ENCODE measurements at regions not wholly inside any gene's neighbourhood (a gene's known extent, or its start where the extent isn't known, plus 50 kb on each side); places are given as distances from the start of the nearest gene placed in this dataset.

GRCh38 chr3:110774496-110775265 lies 296.9 kb upstream of the NECTIN3 start:
- DNase-seq (ENCODE audit: low read depth), result no peak
- H3K4me3 ChIP-seq (ENCODE audit: low read depth, low read length), result no peak overlapping the region
- no peak for TF ChIP-seq CTCF (IDR thresholded peaks at IDR 0.05; ENCODE audit: insufficient read depth, low read depth, low read length, missing control alignments)

- TF ChIP-seq CTCF (IDR thresholded peaks at IDR 0.05; ENCODE audit: insufficient read depth, low read depth, low read length, missing control alignments), result no peak
These were observed 292.0 kb upstream of the NECTIN3 start for GRCh38 chr3:110779581-110779980.

GRCh38 chr3:110783541-110783940 lies 288.1 kb upstream of the NECTIN3 start:
- no peak overlapping the region for H3K4me3 ChIP-seq (ENCODE audit: low read depth, low read length)
- TF ChIP-seq CTCF (IDR thresholded peaks at IDR 0.05; ENCODE audit: insufficient read depth, low read depth, low read length, missing control alignments), result no peak
- DNase-seq (ENCODE audit: low read depth), result no peak

More at GRCh38 chr3:110779581-110779980, 292.0 kb upstream of the NECTIN3 start:
- no peak overlapping the region for H3K4me3 ChIP-seq (ENCODE audit: low read depth, low read length)
- DNase-seq (ENCODE audit: low read depth), result no peak

- DNase-seq (ENCODE audit: low read depth), result no peak
- TF ChIP-seq CTCF (IDR thresholded peaks at IDR 0.05; ENCODE audit: insufficient read depth, low read depth, low read length, missing control alignments), result no peak
These were observed 282.8 kb upstream of the NECTIN3 start for GRCh38 chr3:110788794-110789193.

GRCh38 chr3:110789315-110789714 lies 282.3 kb upstream of the NECTIN3 start:
- no peak overlapping the region for H3K4me3 ChIP-seq (ENCODE audit: low read depth, low read length)
- TF ChIP-seq CTCF (IDR thresholded peaks at IDR 0.05; ENCODE audit: insufficient read depth, low read depth, low read length, missing control alignments), result no peak

More at GRCh38 chr3:110788794-110789193, 282.8 kb upstream of the NECTIN3 start:
- H3K4me3 ChIP-seq (ENCODE audit: low read depth, low read length), result no peak overlapping the region

GRCh38 chr3:110790631-110791030 lies 281.0 kb upstream of the NECTIN3 start:
- no peak overlapping the region for H3K4me3 ChIP-seq (ENCODE audit: low read depth, low read length)
- no peak for TF ChIP-seq CTCF (IDR thresholded peaks at IDR 0.05; ENCODE audit: insufficient read depth, low read depth, low read length, missing control alignments)
- DNase-seq (ENCODE audit: low read depth), result no peak

More at GRCh38 chr3:110789315-110789714, 282.3 kb upstream of the NECTIN3 start:
- no peak for DNase-seq (ENCODE audit: low read depth)
